ENCODE measurements at regions not wholly inside any gene's neighbourhood (a gene's known extent, or its start where the extent isn't known, plus 50 kb on each side); places are given as distances from the start of the nearest gene placed in this dataset.

DNA sequence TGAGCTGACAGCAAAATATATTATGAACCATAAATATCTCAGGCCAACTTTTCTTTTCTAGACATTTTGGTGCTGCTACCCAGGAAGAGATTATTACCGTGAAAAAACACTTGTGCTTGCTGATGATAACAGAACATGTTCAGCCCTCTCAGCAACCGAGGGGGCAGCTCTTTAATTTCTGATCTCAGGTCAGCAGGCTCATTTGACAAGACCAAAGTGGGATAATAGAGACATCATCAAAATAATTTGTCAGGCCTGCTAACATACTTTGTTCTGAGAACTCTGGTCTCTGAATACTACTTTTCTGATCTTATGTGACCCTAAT lies 645.9 kb upstream of the KCNMB2 start:
- no peak for TF ChIP-seq CTCF (IDR thresholded peaks at IDR 0.05; ENCODE audit: low read depth, low read length, missing input control)
- no peak for TF ChIP-seq RAD21 (IDR thresholded peaks at IDR 0.05)
- no peak for TF ChIP-seq RXRA (IDR thresholded peaks at IDR 0.05)
- TF ChIP-seq ATF3 (IDR thresholded peaks at IDR 0.05) = no peak
- no peak for TF ChIP-seq ZBTB33 (IDR thresholded peaks at IDR 0.05)
- TF ChIP-seq TAF1 (conservative IDR thresholded peaks at IDR 0.05) = no peak
- no peak for TF ChIP-seq HNF4G (IDR thresholded peaks at IDR 0.05)
- no peak for TF ChIP-seq JUND (IDR thresholded peaks at IDR 0.05)
- no peak for TF ChIP-seq EGR1 (IDR thresholded peaks at IDR 0.05; ENCODE audit: low read depth in 2 of 2)
- TF ChIP-seq MAX (IDR thresholded peaks at IDR 0.05) = no peak
- no peak for TF ChIP-seq REST (IDR thresholded peaks at IDR 0.05)
